Hepatocyte (in vitro differentiated cells): ENCODE measurements at regions not wholly inside any gene's neighbourhood (a gene's known extent, or its start where the extent isn't known, plus 50 kb on each side); places are given as distances from the start of the nearest gene placed in this dataset.
"Not testable (repeated sequence)": the region's sequence is repeated elsewhere in the genome, so short reads cannot be mapped to it uniquely, and the experiment has no call there.

Source experiments
- DNase-seq: peaks from one replicate; pipeline ENCODE4 v3.0.0-alpha.2; 2016; ENCODE audit warnings: low spot score
- H2AFZ ChIP-seq: fragments of 200-600 bp; sonication (generic); 2 replicates; pipeline ENCODE4 v1.6.0; 2016; ENCODE audit warnings: antibody characterized with exemption, mild to moderate bottlenecking
- H3K27ac ChIP-seq: fragments of 200-600 bp; sonication (generic); 2 replicates; pipeline ENCODE4 v1.5.1; 2016; ENCODE audit warnings: mild to moderate bottlenecking
- H3K27me3 ChIP-seq: fragments of 200-600 bp; sonication (generic); 2 replicates; pipeline ENCODE4 v1.6.1; 2016
- H3K36me3 ChIP-seq: fragments of 200-600 bp; sonication (generic); replicated peaks from 2 replicates; pipeline ENCODE4 v1.5.1; 2016; ENCODE audit warnings: low read depth; ENCODE audit not compliant: insufficient read depth
- H3K4me1 ChIP-seq: fragments of 200-600 bp; sonication (generic); 2 replicates; pipeline ENCODE4 v1.5.1; 2016; ENCODE audit warnings: mild to moderate bottlenecking, moderate library complexity; ENCODE audit not compliant: insufficient read depth
- H3K4me2 ChIP-seq: fragments of 200-600 bp; sonication (generic); 2 replicates; pipeline ENCODE4 v1.6.0; 2016
- H3K4me3 ChIP-seq: fragments of 200-600 bp; sonication (generic); 2 replicates; pipeline ENCODE4 v1.5.1; 2016; ENCODE audit warnings: mild to moderate bottlenecking
- H3K79me2 ChIP-seq: fragments of 200-600 bp; sonication (generic); 2 replicates; pipeline ENCODE4 v1.6.0; 2017; ENCODE audit warnings: mild to moderate bottlenecking
- H3K9me2 ChIP-seq: fragments of 200-600 bp; sonication (generic); replicated peaks from 2 replicates; pipeline ENCODE4 v1.6.0; 2017; ENCODE audit warnings: mild to moderate bottlenecking; ENCODE audit not compliant: insufficient read depth
- H3K9me3 ChIP-seq: fragments of 200-600 bp; sonication (generic); 2 replicates; pipeline ENCODE4 v1.5.1; 2016; ENCODE audit warnings: low read depth, mild to moderate bottlenecking
- H4K20me1 ChIP-seq: fragments of 200-600 bp; sonication (generic); 2 replicates; pipeline ENCODE4 v1.6.0; 2016; ENCODE audit warnings: mild to moderate bottlenecking; ENCODE audit not compliant: insufficient read depth, poor library complexity, severe bottlenecking
- CTCF ChIP-seq: fragments of 200-600 bp; sonication (generic); IDR thresholded peaks from 2 replicates; pipeline ENCODE4 v1.5.1; 2016; ENCODE audit warnings: antibody characterized with exemption, mild to moderate bottlenecking; ENCODE audit not compliant: poor library complexity
- EZH2 ChIP-seq: fragments of 200-600 bp; sonication (generic); IDR thresholded peaks from 2 replicates; pipeline ENCODE4 v1.6.1; 2016; ENCODE audit warnings: antibody characterized with exemption, mild to moderate bottlenecking, borderline replicate concordance
- EZH2phosphoT487 ChIP-seq: fragments of 200-600 bp; sonication (generic); IDR thresholded peaks from one replicate; pipeline ENCODE4 v1.6.1; 2018; ENCODE audit warnings: antibody characterized with exemption, mild to moderate bottlenecking, low read depth, moderate library complexity; ENCODE audit not compliant: unreplicated experiment, severe bottlenecking
- WGBS: methylation state at CpG from one replicate; pipeline ENCODE4 v1.1.6; 2016; ENCODE audit warnings: low lambda C conversion rate; ENCODE audit errors: missing lambda C conversion rate; 5-methylcytosine and 5-hydroxymethylcytosine counted together

DNA sequence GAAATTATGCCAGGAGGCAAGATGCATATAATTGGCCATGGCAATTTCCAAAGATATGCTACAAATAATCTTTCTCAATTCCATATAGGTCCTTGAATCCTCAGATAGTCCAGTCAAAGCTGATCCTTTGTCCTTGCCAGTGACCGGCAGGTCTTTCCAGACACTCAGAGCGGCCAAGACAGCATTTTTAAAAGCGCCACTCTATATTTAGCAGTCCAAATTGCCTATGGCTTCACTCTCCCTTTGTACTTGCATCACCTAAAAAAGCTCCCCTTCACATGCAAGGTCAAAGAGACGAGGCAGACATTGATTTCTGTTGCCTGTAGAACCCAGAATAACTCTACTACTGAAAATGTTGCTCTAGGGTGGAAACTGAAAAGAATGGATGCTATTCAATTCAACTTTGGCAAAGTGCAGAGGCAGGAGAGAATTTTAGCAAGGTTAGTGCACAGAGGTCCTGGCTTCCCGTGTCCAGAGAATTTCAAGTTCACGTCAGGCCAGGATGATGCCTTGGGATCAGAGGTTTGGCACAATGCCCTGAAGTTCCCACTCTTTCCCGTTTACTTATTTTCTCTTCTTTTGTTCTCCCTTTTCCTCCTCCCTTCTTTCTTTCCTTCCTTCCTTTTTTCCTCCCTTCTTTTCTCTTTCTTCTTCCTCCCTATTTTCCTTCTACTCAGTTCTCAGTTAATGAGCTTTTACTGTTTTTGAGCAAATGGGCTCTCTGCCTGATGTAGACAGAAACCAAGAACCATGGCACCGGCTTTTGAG lies 108.5 kb downstream of the KCNK1 start:
- Histone ChIP-seq H4K20me1 (no peaks in the 10 kb centered on the region), H3K27ac (no peak overlapping the region), H3K4me2 (no peak overlapping the region), H3K36me3 (no peaks in the 10 kb centered on the region), H3K9me3 (no peaks in the 10 kb centered on the region), H3K4me1 (no peaks in the 10 kb centered on the region), H3K27me3 (no peaks in the 10 kb centered on the region), H2AFZ (no peak overlapping the region), H3K4me3 (no peak overlapping the region), H3K9me2 (no peaks in the 10 kb centered on the region), H3K79me2 (no peaks in the 10 kb centered on the region)
- TF ChIP-seq EZH2, result no peak
- no peak for TF ChIP-seq EZH2phosphoT487
- no peak for TF ChIP-seq CTCF
- DNase-seq, result no peak
- 78% methylated on average over 8 of the region's 8 CpGs for WGBS

DNA sequence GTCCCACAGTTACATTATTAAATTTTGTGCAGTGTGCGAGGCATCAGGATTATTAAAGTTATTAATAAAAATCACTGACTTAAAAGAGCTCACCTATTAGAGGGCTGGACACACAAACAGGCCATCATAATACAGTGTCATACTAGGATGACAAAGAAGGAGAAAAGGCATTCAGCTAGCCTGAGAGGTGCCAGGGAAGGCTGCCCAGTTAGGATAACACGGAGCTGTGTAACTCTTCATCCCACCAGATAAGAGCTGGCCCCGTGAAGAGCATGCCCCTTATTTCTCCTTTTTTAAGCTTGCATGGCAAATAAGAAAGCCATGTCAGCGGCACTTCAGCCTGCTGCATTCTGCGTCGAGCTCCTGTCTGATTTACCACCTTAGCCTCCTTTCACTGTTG lies 109.5 kb downstream of the KCNK1 start:
- Histone ChIP-seq H3K27me3 (no peaks in the 10 kb centered on the region), H3K4me2 (no peak overlapping the region), H2AFZ (no peak overlapping the region), H3K79me2 (no peaks in the 10 kb centered on the region), H3K4me3 (no peak overlapping the region), H3K9me2 (no peaks in the 10 kb centered on the region), H3K9me3 (no peaks in the 10 kb centered on the region), H3K36me3 (no peaks in the 10 kb centered on the region), H3K4me1 (no peaks in the 10 kb centered on the region), H4K20me1 (no peaks in the 10 kb centered on the region), H3K27ac (no peak overlapping the region)
- TF ChIP-seq EZH2phosphoT487 (no peak), CTCF (no peak), EZH2 (no peak)
- WGBS, result 92% methylated on average over 6 of the region's 6 CpGs
- DNase-seq, result no peak

GRCh38 chr1:233724131-233724631 lies 110.3 kb downstream of the KCNK1 start:
- H3K36me3 ChIP-seq, H3K4me2 ChIP-seq, H3K4me3 ChIP-seq, H3K9me2 ChIP-seq, H3K79me2 ChIP-seq, H3K4me1 ChIP-seq, H3K9me3 ChIP-seq, DNase-seq, H4K20me1 ChIP-seq, H3K27ac ChIP-seq, H3K27me3 ChIP-seq, H2AFZ ChIP-seq: not testable (repeated sequence)
- whole genome bisulfite sequencing, result 85% methylated on average over 10 of the region's 10 CpGs

DNA sequence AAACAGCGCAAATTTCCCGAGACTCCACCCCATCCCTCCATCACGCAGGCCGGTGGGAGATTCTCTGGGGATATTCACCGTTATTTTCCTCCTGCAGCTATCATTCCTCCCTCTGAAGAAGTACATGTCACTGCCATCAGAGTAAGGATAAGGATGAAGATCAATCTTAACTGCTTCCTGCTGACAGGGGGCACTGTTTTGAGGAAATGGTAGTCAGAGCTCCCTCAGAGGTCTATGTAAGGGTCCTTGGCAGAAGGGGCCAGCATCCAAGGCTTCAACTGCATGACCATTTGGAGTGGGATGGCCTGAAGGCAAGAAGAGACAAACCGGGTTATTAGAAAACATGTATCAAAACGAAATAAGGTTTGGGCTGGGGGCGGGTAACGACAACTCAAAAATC lies 111.5 kb downstream of the KCNK1 start:
- Histone ChIP-seq H3K36me3 (no peaks in the 10 kb centered on the region), H3K4me2 (no peak overlapping the region), H3K4me1 (no peaks in the 10 kb centered on the region), H3K9me2 (no peaks in the 10 kb centered on the region), H2AFZ (no peak overlapping the region), H4K20me1 (no peaks in the 10 kb centered on the region), H3K4me3 (no peak overlapping the region), H3K27me3 (no peaks in the 10 kb centered on the region), H3K9me3 (no peaks in the 10 kb centered on the region), H3K27ac (no peak overlapping the region), H3K79me2 (no peaks in the 10 kb centered on the region)
- TF ChIP-seq EZH2 (no peak), EZH2phosphoT487 (no peak), CTCF (no peak)
- no peak for DNase-seq
- 96% methylated on average over 9 of the region's 9 CpGs for WGBS
